ENCODE measurements at regions not wholly inside any gene's neighbourhood (a gene's known extent, or its start where the extent isn't known, plus 50 kb on each side); places are given as distances from the start of the nearest gene placed in this dataset.

- DNase-seq (ENCODE audit: low spot score): no peak
Measured at GRCh38 chr6:84416043-84416657, 188.7 kb upstream of the CEP162 start.

GRCh38 chr6:84415517-84415916, 188.1 kb upstream of the CEP162 start:
- DNase-seq (ENCODE audit: low spot score): no peak

GRCh38 chr6:84415068-84415467, 187.6 kb upstream of the CEP162 start:
- DNase-seq (ENCODE audit: low spot score): no peak

GRCh38 chr6:84414531-84414930, 187.1 kb upstream of the CEP162 start:
- DNase-seq (ENCODE audit: low spot score): no peak

- DNase-seq (ENCODE audit: low spot score): no peak
Measured at GRCh38 chr6:84411060-84411629, 183.7 kb upstream of the CEP162 start.

- no peak for DNase-seq (ENCODE audit: low spot score)
Measured at GRCh38 chr6:84409911-84410310, 182.5 kb upstream of the CEP162 start.

GRCh38 chr6:84408028-84408427, 180.6 kb upstream of the CEP162 start:
- DNase-seq (ENCODE audit: low spot score): no peak

- DNase-seq (ENCODE audit: low spot score): no peak
Measured at GRCh38 chr6:84403545-84403944, 176.1 kb upstream of the CEP162 start.

- DNase-seq (ENCODE audit: low spot score): no peak
Measured at GRCh38 chr6:84399003-84399402, 171.6 kb upstream of the CEP162 start.

- DNase-seq (ENCODE audit: low spot score): no peak
Measured at GRCh38 chr6:84392261-84392660, 164.8 kb upstream of the CEP162 start.

- DNase-seq (ENCODE audit: low spot score): no peak
Measured at GRCh38 chr6:84390851-84391250, 163.4 kb upstream of the CEP162 start.

- DNase-seq (ENCODE audit: low spot score): no peak
Measured at GRCh38 chr6:84390334-84390733, 162.9 kb upstream of the CEP162 start.

GRCh38 chr6:84379142-84379541, 151.7 kb upstream of the CEP162 start:
- DNase-seq (ENCODE audit: low spot score): no peak

GRCh38 chr6:84372290-84372689, 144.8 kb upstream of the CEP162 start:
- DNase-seq (ENCODE audit: low spot score): no peak

GRCh38 chr6:84371681-84372080, 144.2 kb upstream of the CEP162 start:
- no peak for DNase-seq (ENCODE audit: low spot score)

- DNase-seq (ENCODE audit: low spot score): no peak
Measured at GRCh38 chr6:84362193-84362821, 134.9 kb upstream of the CEP162 start.

GRCh38 chr6:84361372-84362192, 134.1 kb upstream of the CEP162 start:
- DNase-seq (ENCODE audit: low spot score): no peak

GRCh38 chr6:84360039-84360438, 132.6 kb upstream of the CEP162 start:
- DNase-seq (ENCODE audit: low spot score): no peak

GRCh38 chr6:84358581-84358980, 131.1 kb upstream of the CEP162 start:
- DNase-seq (ENCODE audit: low spot score): no peak

GRCh38 chr6:84357631-84358030, 130.2 kb upstream of the CEP162 start:
- no peak for DNase-seq (ENCODE audit: low spot score)

- DNase-seq (ENCODE audit: low spot score): no peak
Measured at GRCh38 chr6:84356907-84357306, 129.5 kb upstream of the CEP162 start.

- DNase-seq (ENCODE audit: low spot score): no peak
Measured at GRCh38 chr6:84353459-84354423, 126.3 kb upstream of the CEP162 start.
